ENCODE measurements at regions not wholly inside any gene's neighbourhood (a gene's known extent, or its start where the extent isn't known, plus 50 kb on each side); places are given as distances from the start of the nearest gene placed in this dataset.
A peak's percentile ranks its signal among the peaks of the same experiment; 100 is the strongest.

- H3K27ac ChIP-seq, result no peak overlapping the region
- H3K9ac ChIP-seq, result no peak overlapping the region
- H3K79me2 ChIP-seq (ENCODE audit: low read depth), result no peaks in the 10 kb centered on the region
- no peak overlapping the region for H3K27ac Mint-ChIP-seq
- H2AFZ ChIP-seq (replicated peaks), result no peak overlapping the region
- no peaks in the 10 kb centered on the region for H3K27me3 ChIP-seq
- no peaks in the 10 kb centered on the region for H3K9me3 ChIP-seq (ENCODE audit: low read depth)
- DNase-seq (ENCODE audit: low spot score), result no peak
- no peak overlapping the region for H3K4me3 ChIP-seq
- no peaks in the 10 kb centered on the region for H3K36me3 Mint-ChIP-seq
- no peaks in the 10 kb centered on the region for H3K36me3 ChIP-seq
- H3K27me3 Mint-ChIP-seq (ENCODE audit: insufficient read depth, low read depth), result no peaks in the 10 kb centered on the region
- H3K4me1 ChIP-seq, result no peaks in the 10 kb centered on the region
- no peaks in the 10 kb centered on the region for H4K20me1 ChIP-seq (ENCODE audit: low read depth)
- peaks cover 31% of the 10 kb centered on the region for H3K9me3 Mint-ChIP-seq
- no peaks in the 10 kb centered on the region for H3F3A ChIP-seq (ENCODE audit: low read depth)
- H3K4me3 Mint-ChIP-seq, result no peak overlapping the region
- no peak overlapping the region for H3K4me2 ChIP-seq
- peaks cover 2% of the 10 kb centered on the region for H3K4me1 Mint-ChIP-seq
- TF ChIP-seq EZH2 (IDR thresholded peaks at IDR 0.05), result no peak
- TF ChIP-seq, protein P1, sequence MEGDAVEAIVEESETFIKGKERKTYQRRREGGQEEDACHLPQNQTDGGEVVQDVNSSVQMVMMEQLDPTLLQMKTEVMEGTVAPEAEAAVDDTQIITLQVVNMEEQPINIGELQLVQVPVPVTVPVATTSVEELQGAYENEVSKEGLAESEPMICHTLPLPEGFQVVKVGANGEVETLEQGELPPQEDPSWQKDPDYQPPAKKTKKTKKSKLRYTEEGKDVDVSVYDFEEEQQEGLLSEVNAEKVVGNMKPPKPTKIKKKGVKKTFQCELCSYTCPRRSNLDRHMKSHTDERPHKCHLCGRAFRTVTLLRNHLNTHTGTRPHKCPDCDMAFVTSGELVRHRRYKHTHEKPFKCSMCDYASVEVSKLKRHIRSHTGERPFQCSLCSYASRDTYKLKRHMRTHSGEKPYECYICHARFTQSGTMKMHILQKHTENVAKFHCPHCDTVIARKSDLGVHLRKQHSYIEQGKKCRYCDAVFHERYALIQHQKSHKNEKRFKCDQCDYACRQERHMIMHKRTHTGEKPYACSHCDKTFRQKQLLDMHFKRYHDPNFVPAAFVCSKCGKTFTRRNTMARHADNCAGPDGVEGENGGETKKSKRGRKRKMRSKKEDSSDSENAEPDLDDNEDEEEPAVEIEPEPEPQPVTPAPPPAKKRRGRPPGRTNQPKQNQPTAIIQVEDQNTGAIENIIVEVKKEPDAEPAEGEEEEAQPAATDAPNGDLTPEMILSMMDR (IDR thresholded peaks at IDR 0.05), result peak; percentile 18
These were observed 973.1 kb downstream of the TMEM182 start for GRCh38 chr2:103734911-103735310.

GRCh38 chr2:103738108-103738507 lies 976.3 kb downstream of the TMEM182 start:
- Histone ChIP-seq H3K79me2 (ENCODE audit: low read depth) (no peaks in the 10 kb centered on the region), H3K9me3 (ENCODE audit: low read depth) (no peaks in the 10 kb centered on the region), H3K27me3 (no peaks in the 10 kb centered on the region), H2AFZ (replicated peaks) (no peak overlapping the region), H3K4me3 (no peak overlapping the region), H4K20me1 (ENCODE audit: low read depth) (no peaks in the 10 kb centered on the region), H3F3A (ENCODE audit: low read depth) (no peaks in the 10 kb centered on the region), H3K36me3 (no peaks in the 10 kb centered on the region), H3K4me2 (no peak overlapping the region), H3K4me1 (no peaks in the 10 kb centered on the region), H3K9ac (no peak overlapping the region), H3K27ac (no peak overlapping the region)
- H3K36me3 Mint-ChIP-seq, result no peaks in the 10 kb centered on the region
- no peak for TF ChIP-seq EZH2phosphoT487 (IDR thresholded peaks at IDR 0.05)
- TF ChIP-seq, protein P1 (IDR thresholded peaks at IDR 0.05), result no peak
- H3K4me3 Mint-ChIP-seq, result no peak overlapping the region
- peaks cover 6% of the 10 kb centered on the region for H3K4me1 Mint-ChIP-seq
- H3K27ac Mint-ChIP-seq, result no peak overlapping the region
- no peaks in the 10 kb centered on the region for H3K27me3 Mint-ChIP-seq (ENCODE audit: insufficient read depth, low read depth)
- no peak for DNase-seq (ENCODE audit: low spot score)
- H3K9me3 Mint-ChIP-seq, result peaks cover 18% of the 10 kb centered on the region

DNA sequence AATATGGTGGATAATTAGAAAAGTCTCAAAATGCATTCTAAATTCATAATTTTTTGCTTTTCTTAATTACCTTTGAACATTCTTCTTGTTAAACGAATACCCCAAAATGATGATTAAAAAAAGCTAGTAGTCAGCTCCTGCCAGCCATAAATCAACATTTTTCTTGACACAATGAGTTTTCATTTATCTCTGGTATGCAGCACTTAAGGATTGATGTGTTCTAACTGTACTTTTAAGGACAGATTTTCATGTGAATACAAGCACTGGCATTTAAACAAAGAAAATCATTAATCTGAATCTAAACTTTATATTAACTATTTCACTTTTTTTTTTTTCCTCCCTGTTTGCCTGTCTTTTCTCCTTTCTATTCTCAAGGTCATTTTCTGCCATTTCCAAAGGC lies 976.8 kb downstream of the TMEM182 start:
- H3K4me1 Mint-ChIP-seq, result peaks cover 6% of the 10 kb centered on the region
- Histone ChIP-seq H3K4me3 (no peak overlapping the region), H3K79me2 (ENCODE audit: low read depth) (no peaks in the 10 kb centered on the region), H3K9ac (no peak overlapping the region), H3K4me2 (no peak overlapping the region), H4K20me1 (ENCODE audit: low read depth) (no peaks in the 10 kb centered on the region), H3K4me1 (no peaks in the 10 kb centered on the region), H3K9me3 (ENCODE audit: low read depth) (no peaks in the 10 kb centered on the region), H3F3A (ENCODE audit: low read depth) (no peaks in the 10 kb centered on the region), H3K27me3 (no peaks in the 10 kb centered on the region), H3K27ac (no peak overlapping the region), H3K36me3 (no peaks in the 10 kb centered on the region), H2AFZ (replicated peaks) (no peak overlapping the region)
- H3K27ac Mint-ChIP-seq, result no peak overlapping the region
- H3K4me3 Mint-ChIP-seq, result no peak overlapping the region
- no peak for TF ChIP-seq EZH2 (IDR thresholded peaks at IDR 0.05)
- TF ChIP-seq, protein P1 (IDR thresholded peaks at IDR 0.05), result no peak
- no peak for TF ChIP-seq EZH2phosphoT487 (IDR thresholded peaks at IDR 0.05)
- H3K36me3 Mint-ChIP-seq, result no peaks in the 10 kb centered on the region
- DNase-seq (ENCODE audit: low spot score), result no peak
- H3K27me3 Mint-ChIP-seq (ENCODE audit: insufficient read depth, low read depth), result no peaks in the 10 kb centered on the region
- H3K9me3 Mint-ChIP-seq, result peaks cover 15% of the 10 kb centered on the region

DNA sequence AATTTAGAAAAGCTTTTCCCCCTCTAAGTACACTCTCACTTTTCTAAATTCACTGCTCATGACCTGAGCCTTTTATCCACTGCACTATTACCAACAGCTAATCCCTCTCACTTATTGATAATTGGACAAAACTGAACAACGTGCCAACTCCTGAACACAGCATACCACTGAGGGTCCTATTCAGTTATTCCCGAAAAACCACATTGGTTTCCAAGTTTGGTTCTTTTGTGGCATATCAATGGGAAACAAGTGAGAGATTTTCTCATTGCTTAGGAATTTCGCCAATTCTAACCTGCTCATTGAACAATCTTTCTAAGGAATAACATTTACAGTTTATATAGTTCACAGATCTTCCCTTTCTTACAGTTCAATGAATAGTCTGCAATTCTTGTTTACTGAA lies 977.4 kb downstream of the TMEM182 start:
- Histone ChIP-seq H3K9ac (no peak overlapping the region), H3K79me2 (ENCODE audit: low read depth) (no peaks in the 10 kb centered on the region), H3F3A (ENCODE audit: low read depth) (no peaks in the 10 kb centered on the region), H3K4me1 (no peaks in the 10 kb centered on the region), H3K4me3 (no peak overlapping the region), H4K20me1 (ENCODE audit: low read depth) (no peaks in the 10 kb centered on the region), H3K36me3 (no peaks in the 10 kb centered on the region), H3K9me3 (ENCODE audit: low read depth) (no peaks in the 10 kb centered on the region), H3K27ac (no peak overlapping the region), H2AFZ (replicated peaks) (no peak overlapping the region), H3K27me3 (no peaks in the 10 kb centered on the region), H3K4me2 (no peak overlapping the region)
- H3K36me3 Mint-ChIP-seq, result no peaks in the 10 kb centered on the region
- no peak for DNase-seq (ENCODE audit: low spot score)
- H3K27me3 Mint-ChIP-seq (ENCODE audit: insufficient read depth, low read depth), result no peaks in the 10 kb centered on the region
- no peak overlapping the region for H3K4me3 Mint-ChIP-seq
- no peak overlapping the region for H3K27ac Mint-ChIP-seq
- TF ChIP-seq, protein P1 (IDR thresholded peaks at IDR 0.05), result no peak
- no peak for TF ChIP-seq EZH2phosphoT487 (IDR thresholded peaks at IDR 0.05)
- no peak for TF ChIP-seq EZH2 (IDR thresholded peaks at IDR 0.05)
- H3K4me1 Mint-ChIP-seq, result peaks cover 6% of the 10 kb centered on the region
- peaks cover 10% of the 10 kb centered on the region for H3K9me3 Mint-ChIP-seq

Data from neural progenitor cell (in vitro differentiated cells).